Thyroid gland (tissue), 4 donors: ENCODE measurements at regions not wholly inside any gene's neighbourhood (a gene's known extent, or its start where the extent isn't known, plus 50 kb on each side); places are given as distances from the start of the nearest gene placed in this dataset.

ENCODE experiments used
- POLR2A ChIP-seq, 2 donors: fragments of 450-650 bp; IDR thresholded peaks; one replicate each; pipeline ENCODE4 v1.6.1; 2017; ENCODE audit warnings: antibody characterized with exemption in 2 of 2, mild to moderate bottlenecking in 2 of 2, moderate library complexity in 1 of 2
- TF ChIP-seq, protein P1 (sequence below), 6 experiments: fragments of 200-600 bp in 3 of 6; fragments of 450-650 bp in 3 of 6; sonication (generic) in 3 of 6; IDR thresholded peaks; one replicate each; pipeline ENCODE4 v1.5.1; 2016 to 2019; ENCODE audit warnings: antibody characterized with exemption in 6 of 6, mild to moderate bottlenecking in 2 of 6, inconsistent platforms in 1 of 6, moderate library complexity in 1 of 6

GRCh38 chr13:99093997-99094396 lies 106.7 kb upstream of the UBAC2 start:
- TF ChIP-seq, protein P1, sequence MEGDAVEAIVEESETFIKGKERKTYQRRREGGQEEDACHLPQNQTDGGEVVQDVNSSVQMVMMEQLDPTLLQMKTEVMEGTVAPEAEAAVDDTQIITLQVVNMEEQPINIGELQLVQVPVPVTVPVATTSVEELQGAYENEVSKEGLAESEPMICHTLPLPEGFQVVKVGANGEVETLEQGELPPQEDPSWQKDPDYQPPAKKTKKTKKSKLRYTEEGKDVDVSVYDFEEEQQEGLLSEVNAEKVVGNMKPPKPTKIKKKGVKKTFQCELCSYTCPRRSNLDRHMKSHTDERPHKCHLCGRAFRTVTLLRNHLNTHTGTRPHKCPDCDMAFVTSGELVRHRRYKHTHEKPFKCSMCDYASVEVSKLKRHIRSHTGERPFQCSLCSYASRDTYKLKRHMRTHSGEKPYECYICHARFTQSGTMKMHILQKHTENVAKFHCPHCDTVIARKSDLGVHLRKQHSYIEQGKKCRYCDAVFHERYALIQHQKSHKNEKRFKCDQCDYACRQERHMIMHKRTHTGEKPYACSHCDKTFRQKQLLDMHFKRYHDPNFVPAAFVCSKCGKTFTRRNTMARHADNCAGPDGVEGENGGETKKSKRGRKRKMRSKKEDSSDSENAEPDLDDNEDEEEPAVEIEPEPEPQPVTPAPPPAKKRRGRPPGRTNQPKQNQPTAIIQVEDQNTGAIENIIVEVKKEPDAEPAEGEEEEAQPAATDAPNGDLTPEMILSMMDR (IDR thresholded peaks at IDR 0.05) = no peak
- TF ChIP-seq POLR2A (IDR thresholded peaks at IDR 0.05) = no peak
